ENCODE measurements at regions not wholly inside any gene's neighbourhood (a gene's known extent, or its start where the extent isn't known, plus 50 kb on each side); places are given as distances from the start of the nearest gene placed in this dataset.
A peak's percentile ranks its signal among the peaks of the same experiment; 100 is the strongest.

DNA sequence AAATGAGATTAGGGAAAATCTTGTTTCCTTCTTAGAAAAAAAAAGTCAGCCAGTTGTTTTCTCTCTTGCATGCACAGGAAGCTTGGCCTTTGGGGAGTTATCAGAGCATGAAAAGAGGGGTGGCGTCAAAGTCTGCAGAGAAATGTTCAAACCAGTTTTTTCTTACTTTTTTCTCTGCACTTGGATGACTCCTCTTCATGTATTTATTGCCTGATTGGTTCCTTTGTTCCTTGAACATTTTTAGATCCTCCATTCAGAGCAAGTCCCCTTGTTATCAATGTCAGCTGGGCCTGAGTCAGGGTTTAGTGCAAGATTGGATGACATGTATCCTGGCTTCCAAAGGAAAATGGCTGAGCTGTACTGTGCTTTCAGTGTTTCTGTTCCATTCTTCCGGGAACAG lies 392.6 kb upstream of the BRINP1 start:
- Histone ChIP-seq H3K9ac (ENCODE audit: low read depth, low read length, poor library complexity) (no peak overlapping the region), H2BK15ac (ENCODE audit: low read length) (no peak overlapping the region), H2BK120ac (ENCODE audit: low read depth, low read length) (no peak overlapping the region), H3K18ac (ENCODE audit: low read length) (no peak overlapping the region), H3K4me1 (ENCODE audit: control insufficient read depth in 2 of 2, insufficient read depth in 1 of 2, low read depth in 1 of 2, low read length in 2 of 2) (no peaks in the 10 kb centered on the region), H3K23ac (ENCODE audit: low read depth, low read length, poor library complexity) (no peak overlapping the region), H4K91ac (ENCODE audit: low read depth, low read length, poor library complexity) (no peak overlapping the region), H3K4ac (ENCODE audit: low read length) (no peak overlapping the region), H2BK12ac (ENCODE audit: low read length) (no peak overlapping the region), H4K8ac (ENCODE audit: low read depth, low read length) (no peak overlapping the region), H3K27ac (replicated peaks; ENCODE audit: low read length) (no peak overlapping the region), H3K9me3 (replicated peaks in 1 of 2; ENCODE audit: control insufficient read depth in 2 of 2, insufficient read depth in 1 of 2, low read depth in 1 of 2, low read length in 2 of 2) (no peaks in the 10 kb centered on the region), H3K36me3 (replicated peaks in 1 of 2; ENCODE audit: control insufficient read depth in 2 of 2, insufficient read depth in 2 of 2, low read length in 2 of 2) (no peaks in the 10 kb centered on the region), H2BK5ac (ENCODE audit: low read length) (no peak overlapping the region), H3K79me1 (ENCODE audit: low read depth, low read length) (no peaks in the 10 kb centered on the region), H3K4me3 (ENCODE audit: low read length in 2 of 2) (no peak overlapping the region), H3K27me3 (ENCODE audit: control insufficient read depth in 3 of 3, insufficient read depth in 3 of 3, low read depth in 1 of 3, low read length in 3 of 3) (no peaks in the 10 kb centered on the region), H2AFZ (ENCODE audit: low read length) (peak overlapping the region; percentile 60), H2AK5ac (ENCODE audit: low read depth, low read length) (no peak overlapping the region), H3K14ac (ENCODE audit: low read length) (no peak overlapping the region), H3K4me2 (ENCODE audit: insufficient read depth, low read length, poor library complexity, severe bottlenecking) (no peak overlapping the region)
- WGBS, 2 donors (ENCODE audit: extremely low coverage in 2 of 2, insufficient read length in 2 of 2, insufficient replicate concordance in 1 of 2): no CpG with 5 or more reads among the region's 2 CpGs
- no peak for DNase-seq (ENCODE audit: low spot score)

DNA sequence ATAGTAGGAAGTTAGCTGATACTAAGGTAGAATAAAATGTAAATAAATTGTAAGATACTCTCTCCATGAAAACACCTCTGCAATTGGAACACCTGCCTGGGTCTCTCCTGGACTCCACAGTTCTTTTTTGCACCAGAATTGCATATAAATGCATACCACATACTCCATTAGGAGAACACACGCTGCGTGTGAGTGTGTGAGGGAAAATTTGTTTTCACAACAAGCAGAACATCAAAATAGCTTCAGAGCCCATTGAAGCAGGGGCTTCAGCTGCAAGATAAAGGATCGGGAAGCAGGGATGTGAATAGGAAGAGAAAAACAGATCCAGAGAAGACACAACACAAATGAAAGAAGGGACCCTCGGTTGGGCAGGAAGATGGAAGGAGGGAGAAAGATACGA lies 389.8 kb upstream of the BRINP1 start:
- Histone ChIP-seq H3K23ac (ENCODE audit: low read depth, low read length, poor library complexity) (no peak overlapping the region), H3K4ac (ENCODE audit: low read length) (no peak overlapping the region), H2AFZ (ENCODE audit: low read length) (no peak overlapping the region), H3K27ac (replicated peaks; ENCODE audit: low read length) (no peak overlapping the region), H3K27me3 (ENCODE audit: control insufficient read depth in 3 of 3, insufficient read depth in 3 of 3, low read depth in 1 of 3, low read length in 3 of 3) (no peaks in the 10 kb centered on the region), H2BK12ac (ENCODE audit: low read length) (no peak overlapping the region), H3K9ac (ENCODE audit: low read depth, low read length, poor library complexity) (no peak overlapping the region), H4K91ac (ENCODE audit: low read depth, low read length, poor library complexity) (no peak overlapping the region), H4K8ac (ENCODE audit: low read depth, low read length) (no peak overlapping the region), H3K4me2 (ENCODE audit: insufficient read depth, low read length, poor library complexity, severe bottlenecking) (no peak overlapping the region), H3K4me1 (ENCODE audit: control insufficient read depth in 2 of 2, insufficient read depth in 1 of 2, low read depth in 1 of 2, low read length in 2 of 2) (no peaks in the 10 kb centered on the region), H2AK5ac (ENCODE audit: low read depth, low read length) (no peak overlapping the region), H3K14ac (ENCODE audit: low read length) (no peak overlapping the region), H3K79me1 (ENCODE audit: low read depth, low read length) (no peaks in the 10 kb centered on the region), H3K9me3 (replicated peaks in 1 of 2; ENCODE audit: control insufficient read depth in 2 of 2, insufficient read depth in 1 of 2, low read depth in 1 of 2, low read length in 2 of 2) (no peaks in the 10 kb centered on the region), H3K36me3 (replicated peaks in 1 of 2; ENCODE audit: control insufficient read depth in 2 of 2, insufficient read depth in 2 of 2, low read length in 2 of 2) (no peaks in the 10 kb centered on the region), H2BK5ac (ENCODE audit: low read length) (no peak overlapping the region), H2BK120ac (ENCODE audit: low read depth, low read length) (no peak overlapping the region), H3K18ac (ENCODE audit: low read length) (no peak overlapping the region), H2BK15ac (ENCODE audit: low read length) (no peak overlapping the region), H3K4me3 (ENCODE audit: low read length in 2 of 2) (no peak overlapping the region)
- no peak for DNase-seq (ENCODE audit: low spot score)
- no CpG with 5 or more reads among the region's 5 CpGs for WGBS, 2 donors (ENCODE audit: extremely low coverage in 2 of 2, insufficient read length in 2 of 2, insufficient replicate concordance in 1 of 2)

DNA sequence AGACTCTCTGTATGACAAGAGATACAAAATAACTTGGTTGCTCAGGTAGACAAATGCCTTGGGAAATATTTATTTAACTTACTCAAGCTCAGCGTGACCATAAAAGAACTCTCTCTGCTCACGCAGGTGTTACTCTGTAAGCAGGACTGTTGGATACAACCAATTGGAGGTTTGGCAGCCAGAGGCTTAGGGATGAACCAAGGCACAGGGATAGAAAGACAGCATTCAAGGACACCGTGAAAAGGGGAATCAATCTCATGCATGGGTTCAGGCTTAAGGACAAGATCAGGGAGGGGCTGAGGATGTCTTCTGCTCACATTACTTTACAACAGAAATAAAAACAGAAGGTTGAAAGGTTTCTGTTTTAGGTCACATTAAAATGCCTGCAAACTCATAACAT lies 389.0 kb upstream of the BRINP1 start:
- H3K9ac ChIP-seq (ENCODE audit: low read depth, low read length, poor library complexity): no peak overlapping the region
- H3K9me3 ChIP-seq (replicated peaks in 1 of 2; ENCODE audit: control insufficient read depth in 2 of 2, insufficient read depth in 1 of 2, low read depth in 1 of 2, low read length in 2 of 2): no peaks in the 10 kb centered on the region
- H3K79me1 ChIP-seq (ENCODE audit: low read depth, low read length): no peaks in the 10 kb centered on the region
- no peak overlapping the region for H3K14ac ChIP-seq (ENCODE audit: low read length)
- no peak for DNase-seq (ENCODE audit: low spot score)
- no peak overlapping the region for H3K4ac ChIP-seq (ENCODE audit: low read length)
- H3K4me2 ChIP-seq (ENCODE audit: insufficient read depth, low read length, poor library complexity, severe bottlenecking): no peak overlapping the region
- no peak overlapping the region for H3K27ac ChIP-seq (replicated peaks; ENCODE audit: low read length)
- no peak overlapping the region for H4K8ac ChIP-seq (ENCODE audit: low read depth, low read length)
- H3K18ac ChIP-seq (ENCODE audit: low read length): no peak overlapping the region
- H2BK120ac ChIP-seq (ENCODE audit: low read depth, low read length): no peak overlapping the region
- H2AK5ac ChIP-seq (ENCODE audit: low read depth, low read length): no peak overlapping the region
- no peak overlapping the region for H2BK12ac ChIP-seq (ENCODE audit: low read length)
- no peaks in the 10 kb centered on the region for H3K36me3 ChIP-seq (replicated peaks in 1 of 2; ENCODE audit: control insufficient read depth in 2 of 2, insufficient read depth in 2 of 2, low read length in 2 of 2)
- H2BK5ac ChIP-seq (ENCODE audit: low read length): no peak overlapping the region
- no peak overlapping the region for H3K23ac ChIP-seq (ENCODE audit: low read depth, low read length, poor library complexity)
- H3K4me3 ChIP-seq (ENCODE audit: low read length in 2 of 2): no peak overlapping the region
- WGBS, 2 donors (ENCODE audit: extremely low coverage in 2 of 2, insufficient read length in 2 of 2, insufficient replicate concordance in 1 of 2): no CpG with 5 or more reads among the region's 3 CpGs
- H3K27me3 ChIP-seq (ENCODE audit: control insufficient read depth in 3 of 3, insufficient read depth in 3 of 3, low read depth in 1 of 3, low read length in 3 of 3): no peaks in the 10 kb centered on the region
- no peak overlapping the region for H2AFZ ChIP-seq (ENCODE audit: low read length)
- no peak overlapping the region for H4K91ac ChIP-seq (ENCODE audit: low read depth, low read length, poor library complexity)
- H3K4me1 ChIP-seq (ENCODE audit: control insufficient read depth in 2 of 2, insufficient read depth in 1 of 2, low read depth in 1 of 2, low read length in 2 of 2): no peaks in the 10 kb centered on the region
- H2BK15ac ChIP-seq (ENCODE audit: low read length): no peak overlapping the region

DNA sequence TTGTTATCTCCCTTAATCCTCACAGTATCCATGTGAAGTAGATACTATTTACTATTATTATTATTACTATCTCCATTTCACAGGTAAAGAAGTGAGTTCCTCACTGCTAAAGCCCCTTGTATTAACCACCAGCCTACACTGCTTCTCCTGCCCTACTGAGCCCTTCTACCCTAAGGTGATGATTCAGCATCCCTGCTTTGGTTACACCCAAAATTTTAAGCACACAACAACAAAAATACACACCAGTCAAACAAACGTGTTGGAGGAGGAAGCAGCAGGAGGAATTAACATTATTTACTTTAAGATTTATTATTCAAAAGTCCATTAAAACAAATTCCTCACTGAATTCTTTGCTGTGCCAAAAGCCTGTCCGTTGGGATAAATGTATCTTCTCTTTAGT lies 370.2 kb upstream of the BRINP1 start:
- Histone ChIP-seq H3K9me3 (replicated peaks in 1 of 2; ENCODE audit: control insufficient read depth in 2 of 2, insufficient read depth in 1 of 2, low read depth in 1 of 2, low read length in 2 of 2) (no peaks in the 10 kb centered on the region), H3K23ac (ENCODE audit: low read depth, low read length, poor library complexity) (no peak overlapping the region), H4K8ac (ENCODE audit: low read depth, low read length) (no peak overlapping the region), H2AK5ac (ENCODE audit: low read depth, low read length) (no peak overlapping the region), H3K79me1 (ENCODE audit: low read depth, low read length) (no peaks in the 10 kb centered on the region), H3K4me1 (ENCODE audit: control insufficient read depth in 2 of 2, insufficient read depth in 1 of 2, low read depth in 1 of 2, low read length in 2 of 2) (no peaks in the 10 kb centered on the region), H2AFZ (ENCODE audit: low read length) (no peak overlapping the region), H3K4me2 (ENCODE audit: insufficient read depth, low read length, poor library complexity, severe bottlenecking) (no peak overlapping the region), H3K14ac (ENCODE audit: low read length) (no peak overlapping the region), H3K27me3 (ENCODE audit: control insufficient read depth in 3 of 3, insufficient read depth in 3 of 3, low read depth in 1 of 3, low read length in 3 of 3) (peaks cover 0 to 1% (median 0%) of the 10 kb centered on the region in 3 experiments), H3K9ac (ENCODE audit: low read depth, low read length, poor library complexity) (no peak overlapping the region), H2BK5ac (ENCODE audit: low read length) (no peak overlapping the region), H3K4ac (ENCODE audit: low read length) (no peak overlapping the region), H3K18ac (ENCODE audit: low read length) (no peak overlapping the region), H2BK12ac (ENCODE audit: low read length) (no peak overlapping the region), H3K4me3 (ENCODE audit: low read length in 2 of 2) (no peak overlapping the region), H4K91ac (ENCODE audit: low read depth, low read length, poor library complexity) (no peak overlapping the region), H2BK15ac (ENCODE audit: low read length) (no peak overlapping the region), H3K36me3 (replicated peaks in 1 of 2; ENCODE audit: control insufficient read depth in 2 of 2, insufficient read depth in 2 of 2, low read length in 2 of 2) (no peaks in the 10 kb centered on the region), H2BK120ac (ENCODE audit: low read depth, low read length) (no peak overlapping the region), H3K27ac (replicated peaks; ENCODE audit: low read length) (no peak overlapping the region)
- DNase-seq (ENCODE audit: low spot score): no peak
- no CpG with 5 or more reads among the region's 2 CpGs for WGBS, 2 donors (ENCODE audit: extremely low coverage in 2 of 2, insufficient read length in 2 of 2, insufficient replicate concordance in 1 of 2)

Data from neuronal stem cell (in vitro differentiated cells).